Prostate gland (tissue), 2 donors: ENCODE measurements at regions not wholly inside any gene's neighbourhood (a gene's known extent, or its start where the extent isn't known, plus 50 kb on each side); places are given as distances from the start of the nearest gene placed in this dataset.

Experiments
- DNase-seq: peaks from one replicate; pipeline ENCODE4 v3.0.0-alpha.2; 2019; ENCODE audit warnings: low spot score
- H3K27ac ChIP-seq, 2 donors: fragments of 200-600 bp; sonication (generic); 2 replicates each; pipeline ENCODE4 v1.5.1; 2017 to 2019
- H3K27me3 ChIP-seq: fragments of 200-600 bp; sonication (generic); replicated peaks from 2 replicates; pipeline ENCODE4 v1.5.1; 2019; ENCODE audit not compliant: insufficient read depth
- H3K36me3 ChIP-seq, 2 donors: fragments of 200-600 bp; sonication (generic); 1 replicate in 1 of 2; 2 replicates in 1 of 2; pipeline versions ENCODE4 v1.5.1 to v1.8.1; 2017 to 2019
- H3K4me1 ChIP-seq: fragments of 200-600 bp; sonication (generic); replicated peaks from 2 replicates; pipeline ENCODE4 v1.5.1; 2019
- H3K4me3 ChIP-seq, 2 donors: fragments of 200-600 bp; sonication (generic); 2 replicates each; pipeline ENCODE4 v1.5.1; 2017 to 2019
- H3K9me3 ChIP-seq: fragments of 200-600 bp; sonication (generic); 2 replicates; pipeline ENCODE4 v1.5.1; 2017
- CTCF ChIP-seq, 4 experiments: fragments of 200-600 bp in 2 of 4; fragments of 450-650 bp in 2 of 4; sonication (generic) in 2 of 4; IDR thresholded peaks; 1 replicate in 3 of 4; 2 replicates in 1 of 4; pipeline ENCODE4 v1.5.1; 2016 to 2019; ENCODE audit warnings: antibody characterized with exemption in 4 of 4, mild to moderate bottlenecking in 2 of 4, moderate library complexity in 2 of 4
- POLR2A ChIP-seq: fragments of 450-650 bp; IDR thresholded peaks from one replicate; pipeline ENCODE4 v1.6.1; 2016; ENCODE audit warnings: antibody characterized with exemption, mild to moderate bottlenecking
- POLR2AphosphoS5 ChIP-seq: sonication (generic); formaldehyde crosslinking; IDR thresholded peaks from one replicate; pipeline ENCODE4 v1.6.1; 2017; ENCODE audit warnings: antibody characterized with exemption
- WGBS: methylation state at CpG from one replicate; pipeline ENCODE4 v1.1.5; 2018; 5-methylcytosine and 5-hydroxymethylcytosine counted together
- intact Hi-C: fragments of 100-400 bp; cut with DNase I; formaldehyde crosslinking; loops from one replicate; pipeline ENCODE4 v1.14.2; 2022

GRCh38 chr20:19098806-19099578 lies 113.5 kb upstream of the SLC24A3 start:
- WGBS = 80% methylated on average over 8 of the region's 8 CpGs
- intact Hi-C loops = no loop called here
- H3K4me3 ChIP-seq = no peak overlapping the region
- no peaks in the 10 kb centered on the region for H3K27me3 ChIP-seq
- DNase-seq = no peak
- H3K36me3 ChIP-seq = no peaks in the 10 kb centered on the region
- no peak for TF ChIP-seq CTCF (IDR thresholded peaks at IDR 0.05)
- no peak for TF ChIP-seq POLR2AphosphoS5
- no peak for TF ChIP-seq POLR2A
- H3K4me1 ChIP-seq = no peaks in the 10 kb centered on the region
- no peaks in the 10 kb centered on the region for H3K9me3 ChIP-seq
- no peak overlapping the region for H3K27ac ChIP-seq

- Histone ChIP-seq H3K9me3 (no peaks in the 10 kb centered on the region), H3K36me3 (no peaks in the 10 kb centered on the region), H3K4me3 (no peak overlapping the region), H3K27ac (no peak overlapping the region), H3K27me3 (no peaks in the 10 kb centered on the region), H3K4me1 (no peaks in the 10 kb centered on the region)
- TF ChIP-seq POLR2A (no peak), CTCF (IDR thresholded peaks at IDR 0.05) (no peak), POLR2AphosphoS5 (no peak)
- intact Hi-C loops = no loop called here
- 85% methylated on average over 18 of the region's 18 CpGs for WGBS
- no peak for DNase-seq
These were observed 112.6 kb upstream of the SLC24A3 start for GRCh38 chr20:19099596-19100545.

GRCh38 chr20:19100975-19101374 lies 111.5 kb upstream of the SLC24A3 start:
- Histone ChIP-seq H3K36me3 (no peaks in the 10 kb centered on the region), H3K27me3 (no peaks in the 10 kb centered on the region), H3K4me1 (no peaks in the 10 kb centered on the region), H3K4me3 (no peak overlapping the region), H3K9me3 (no peaks in the 10 kb centered on the region), H3K27ac (no peak overlapping the region)
- DNase-seq = no peak
- intact Hi-C loops = no loop called here
- WGBS = 88% methylated on average over 4 of the region's 4 CpGs
- TF ChIP-seq POLR2AphosphoS5 (no peak), POLR2A (no peak), CTCF (IDR thresholded peaks at IDR 0.05) (no peak)

GRCh38 chr20:19104186-19104585 lies 108.3 kb upstream of the SLC24A3 start:
- Histone ChIP-seq H3K27ac (no peak overlapping the region), H3K9me3 (no peaks in the 10 kb centered on the region), H3K4me1 (no peaks in the 10 kb centered on the region), H3K4me3 (no peak overlapping the region), H3K27me3 (no peaks in the 10 kb centered on the region), H3K36me3 (no peaks in the 10 kb centered on the region)
- intact Hi-C loops = no loop called here
- WGBS = 97% methylated on average over 4 of the region's 4 CpGs
- no peak for DNase-seq
- TF ChIP-seq POLR2A (no peak), CTCF (IDR thresholded peaks at IDR 0.05) (no peak), POLR2AphosphoS5 (no peak)
